ENCODE measurements at regions not wholly inside any gene's neighbourhood (a gene's known extent, or its start where the extent isn't known, plus 50 kb on each side); places are given as distances from the start of the nearest gene placed in this dataset.
"Not testable (repeated sequence)": the region's sequence is repeated elsewhere in the genome, so short reads cannot be mapped to it uniquely, and the experiment has no call there.

GRCh38 chr15:53843869-53844569 is 84.6 kb upstream of the WDR72 start:
- FAIRE-seq (no peak), DNase-seq (ENCODE audit: low spot score) (no peak)

- DNase-seq (ENCODE audit: low spot score) (peak; percentile 62), FAIRE-seq (peak; percentile 67)
These were observed 83.7 kb upstream of the WDR72 start for GRCh38 chr15:53843166-53843565.

GRCh38 chr15:53841651-53842050 is 82.2 kb upstream of the WDR72 start:
- FAIRE-seq (no peak), DNase-seq (ENCODE audit: low spot score) (no peak)

- no peak for FAIRE-seq
- no peak for DNase-seq (ENCODE audit: low spot score)
These were observed 81.2 kb upstream of the WDR72 start for GRCh38 chr15:53840681-53841080.

- no peak for FAIRE-seq
- no peak for DNase-seq (ENCODE audit: low spot score)
These were observed 77.8 kb upstream of the WDR72 start for GRCh38 chr15:53837263-53837662.

GRCh38 chr15:53836618-53837017 is 77.2 kb upstream of the WDR72 start:
- DNase-seq (ENCODE audit: low spot score) (peak; percentile 23), FAIRE-seq (no peak)

GRCh38 chr15:53835309-53835708 is 75.8 kb upstream of the WDR72 start:
- DNase-seq (ENCODE audit: low spot score) (peak; percentile 68), FAIRE-seq (peak; percentile 53)

- FAIRE-seq: no peak
These were observed 74.8 kb upstream of the WDR72 start for GRCh38 chr15:53834214-53834613.

GRCh38 chr15:53833134-53833624 is 73.7 kb upstream of the WDR72 start:
- peak; percentile 83 for DNase-seq (ENCODE audit: low spot score)
- peak; percentile 92 for FAIRE-seq

More at GRCh38 chr15:53834214-53834613, 74.8 kb upstream of the WDR72 start:
- DNase-seq (ENCODE audit: low spot score): no peak

GRCh38 chr15:53831907-53832770 is 72.7 kb upstream of the WDR72 start:
- FAIRE-seq: no peak
- DNase-seq (ENCODE audit: low spot score): no peak

- peak; percentile 86 for DNase-seq (ENCODE audit: low spot score)
- FAIRE-seq: peak; percentile 89
These were observed 71.4 kb upstream of the WDR72 start for GRCh38 chr15:53830707-53831386.

GRCh38 chr15:53829923-53830459 is 70.5 kb upstream of the WDR72 start:
- FAIRE-seq: no peak
- no peak for DNase-seq (ENCODE audit: low spot score)

- FAIRE-seq (no peak), DNase-seq (ENCODE audit: low spot score) (no peak)
These were observed 70.0 kb upstream of the WDR72 start for GRCh38 chr15:53829471-53829870.

GRCh38 chr15:53827355-53827754 is 67.9 kb upstream of the WDR72 start:
- DNase-seq (ENCODE audit: low spot score) (no peak), FAIRE-seq (no peak)

GRCh38 chr15:53811530-53811929 is 52.1 kb upstream of the WDR72 start:
- FAIRE-seq (peak; percentile 72), DNase-seq (ENCODE audit: low spot score) (peak; percentile 23)

- not testable (repeated sequence) for FAIRE-seq; DNase-seq (ENCODE audit: low spot score)
These were observed 50.8 kb upstream of the WDR72 start for GRCh38 chr15:53810306-53810705.

Measured in RCC 7860 (cell line).